Stimulated activated naive CD8-positive, alpha-beta T cell treated with anti-CD3 and anti-CD28 coated beads, Interleukin-15, Interleukin-2, amounts not matched to agents 100 U/mL and 50 U/mL, for 24 hours (primary cell): ENCODE measurements at regions not wholly inside any gene's neighbourhood (a gene's known extent, or its start where the extent isn't known, plus 50 kb on each side); places are given as distances from the start of the nearest gene placed in this dataset.
"Not testable (repeated sequence)": the region's sequence is repeated elsewhere in the genome, so short reads cannot be mapped to it uniquely, and the experiment has no call there.

Experiments
- ATAC-seq: fragments of 150-1000 bp; cut with Tn5 transposase; one replicate; pipeline ENCODE4 v1.10.0; 2021
- DNase-seq: peaks from one replicate; pipeline ENCODE4 v3.0.0; 2021

DNA sequence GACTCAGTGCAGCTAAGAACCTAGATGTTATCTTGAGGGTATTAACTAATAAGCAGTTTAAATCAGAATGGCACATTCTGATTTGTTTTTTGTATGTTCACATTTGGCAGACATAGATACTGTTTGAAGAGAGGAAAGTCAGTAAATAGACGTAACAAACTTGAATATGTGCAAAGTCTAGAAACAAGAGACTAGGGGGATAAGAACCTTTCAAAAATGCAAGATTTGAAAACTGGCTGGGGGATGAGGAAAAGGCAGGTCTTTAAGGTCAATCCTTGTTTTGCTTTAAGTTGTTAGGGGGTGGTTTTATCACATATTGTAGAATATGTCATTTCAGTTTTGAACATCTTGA, 136.5 kb downstream of the ZNF92 start:
- DNase-seq = not testable (repeated sequence)

DNA sequence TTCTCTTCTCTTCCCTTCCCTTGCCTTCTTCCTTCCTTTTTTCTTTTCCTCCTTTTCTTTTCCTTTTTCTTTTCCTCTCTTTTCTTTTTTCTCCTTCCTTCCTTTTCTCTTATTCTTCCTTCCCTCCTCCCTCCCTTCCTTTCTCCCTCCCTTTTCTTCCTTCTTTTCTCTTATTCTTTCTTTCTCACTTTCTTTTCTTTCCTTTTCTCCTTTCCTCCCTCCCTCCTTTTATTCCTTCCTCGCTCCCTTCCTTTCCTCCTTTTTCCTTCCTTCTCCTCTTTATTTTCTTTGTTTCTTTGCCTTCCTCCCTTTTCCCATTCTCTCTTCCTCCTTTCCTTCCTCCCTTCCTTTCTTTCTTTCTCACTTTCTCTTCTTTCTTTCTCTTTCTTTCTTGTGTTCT, 146.1 kb downstream of the ZNF92 start:
- not testable (repeated sequence) for ATAC-seq, DNase-seq

More for the DNA sequence above, 136.5 kb downstream of the ZNF92 start:
- ATAC-seq = not testable (repeated sequence)

DNA sequence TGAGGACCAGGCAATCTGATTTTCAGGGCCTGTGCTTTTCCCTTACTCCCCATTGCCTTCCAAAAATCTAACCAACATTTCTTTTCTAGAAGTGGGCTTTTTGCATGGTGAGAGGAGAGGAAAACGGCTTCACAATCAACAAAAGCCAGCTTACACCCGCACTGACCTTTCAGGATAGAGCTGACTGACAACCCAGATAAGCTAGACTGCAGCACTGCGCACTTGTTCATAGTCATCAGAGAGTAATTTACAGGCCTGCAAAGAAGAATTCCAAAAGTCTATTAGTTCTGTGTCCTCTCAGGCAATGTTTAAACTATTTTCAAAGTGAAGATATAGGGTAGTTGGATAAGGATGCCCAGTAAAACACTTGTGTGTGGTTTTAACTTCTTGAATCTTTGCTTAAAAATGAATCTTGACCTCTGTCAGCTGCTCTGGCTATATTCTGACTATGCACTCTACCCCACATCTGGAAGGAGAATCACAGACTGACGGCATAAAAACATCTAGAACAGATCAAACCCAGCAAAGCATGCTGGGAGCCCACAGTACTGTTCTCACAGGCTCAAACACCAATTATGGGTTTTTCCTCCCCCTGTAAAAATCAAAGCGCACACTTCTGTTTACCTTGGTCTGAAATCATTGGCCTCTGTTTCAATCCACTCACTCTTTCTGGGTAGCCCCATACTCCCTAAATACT, 172.0 kb downstream of the ZNF92 start:
- not testable (repeated sequence) for ATAC-seq, DNase-seq

DNA sequence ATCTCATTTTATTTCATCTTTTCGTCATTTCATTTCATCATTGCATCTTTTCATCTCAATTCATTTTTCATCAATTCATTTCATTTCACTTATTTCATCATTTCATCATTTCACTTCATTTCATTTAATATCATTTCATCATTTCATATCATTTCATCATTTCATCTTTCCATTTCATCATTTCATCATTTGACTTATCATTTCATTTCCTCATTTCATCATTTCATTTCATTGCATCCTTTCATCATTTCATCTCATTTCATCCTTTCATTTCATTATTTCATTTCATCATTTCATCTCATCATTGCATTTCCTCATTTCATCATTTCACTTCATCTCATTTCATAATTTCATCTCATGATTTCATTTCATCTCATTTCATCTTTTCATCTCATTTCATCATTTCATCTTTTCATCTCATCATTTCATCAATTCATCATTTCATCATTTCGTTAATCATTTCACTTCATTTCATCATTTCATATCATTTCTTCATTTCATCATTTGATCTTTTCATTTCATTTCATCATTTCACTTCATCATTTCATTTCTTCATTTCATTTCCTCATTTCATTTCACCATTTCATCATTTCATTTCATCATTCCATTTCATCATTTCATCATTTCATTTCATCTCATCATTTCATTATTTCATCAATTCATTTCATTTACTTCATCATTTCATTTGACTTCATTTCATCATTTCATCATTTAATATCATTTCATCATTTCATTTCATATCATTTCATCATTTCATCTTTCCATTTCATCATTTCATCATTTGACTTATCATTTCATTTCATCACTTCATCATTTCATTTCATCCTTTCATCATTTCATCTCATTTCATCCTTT, 176.2 kb downstream of the ZNF92 start:
- ATAC-seq, DNase-seq: not testable (repeated sequence)

DNA sequence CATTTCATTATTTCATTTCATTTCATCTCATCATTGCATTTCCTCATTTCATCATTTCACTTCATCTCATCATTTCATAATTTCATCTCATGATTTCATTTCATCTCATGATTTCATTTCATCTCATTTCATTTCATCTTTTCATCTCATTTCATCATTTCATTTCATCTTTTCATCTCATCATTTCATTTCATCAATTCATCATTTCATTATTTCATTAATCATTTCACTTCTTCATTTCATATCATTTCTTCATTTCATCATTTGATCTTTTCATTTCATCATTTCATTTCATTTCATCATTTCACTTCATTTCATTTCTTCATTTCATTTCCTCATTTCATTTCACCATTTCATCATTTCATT, 176.8 kb downstream of the ZNF92 start:
- not testable (repeated sequence) for DNase-seq, ATAC-seq

DNA sequence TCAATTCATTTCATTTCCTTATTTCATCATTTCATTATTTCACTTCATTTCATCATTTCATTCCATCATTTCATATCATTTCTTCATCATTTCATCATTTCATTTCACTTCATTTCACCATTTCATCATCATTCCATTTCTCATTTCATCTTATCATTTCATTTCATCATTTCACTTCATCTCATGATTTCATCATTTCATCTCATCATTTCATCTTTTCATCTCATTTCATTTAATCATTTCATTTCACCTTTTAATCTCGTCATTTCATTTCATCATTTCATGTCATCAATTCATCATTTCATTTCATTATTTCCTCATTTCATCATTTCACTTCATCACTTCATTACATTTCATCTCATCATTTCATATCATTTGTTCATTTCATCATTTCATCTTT, 177.4 kb downstream of the ZNF92 start:
- not testable (repeated sequence) for DNase-seq, ATAC-seq

DNA sequence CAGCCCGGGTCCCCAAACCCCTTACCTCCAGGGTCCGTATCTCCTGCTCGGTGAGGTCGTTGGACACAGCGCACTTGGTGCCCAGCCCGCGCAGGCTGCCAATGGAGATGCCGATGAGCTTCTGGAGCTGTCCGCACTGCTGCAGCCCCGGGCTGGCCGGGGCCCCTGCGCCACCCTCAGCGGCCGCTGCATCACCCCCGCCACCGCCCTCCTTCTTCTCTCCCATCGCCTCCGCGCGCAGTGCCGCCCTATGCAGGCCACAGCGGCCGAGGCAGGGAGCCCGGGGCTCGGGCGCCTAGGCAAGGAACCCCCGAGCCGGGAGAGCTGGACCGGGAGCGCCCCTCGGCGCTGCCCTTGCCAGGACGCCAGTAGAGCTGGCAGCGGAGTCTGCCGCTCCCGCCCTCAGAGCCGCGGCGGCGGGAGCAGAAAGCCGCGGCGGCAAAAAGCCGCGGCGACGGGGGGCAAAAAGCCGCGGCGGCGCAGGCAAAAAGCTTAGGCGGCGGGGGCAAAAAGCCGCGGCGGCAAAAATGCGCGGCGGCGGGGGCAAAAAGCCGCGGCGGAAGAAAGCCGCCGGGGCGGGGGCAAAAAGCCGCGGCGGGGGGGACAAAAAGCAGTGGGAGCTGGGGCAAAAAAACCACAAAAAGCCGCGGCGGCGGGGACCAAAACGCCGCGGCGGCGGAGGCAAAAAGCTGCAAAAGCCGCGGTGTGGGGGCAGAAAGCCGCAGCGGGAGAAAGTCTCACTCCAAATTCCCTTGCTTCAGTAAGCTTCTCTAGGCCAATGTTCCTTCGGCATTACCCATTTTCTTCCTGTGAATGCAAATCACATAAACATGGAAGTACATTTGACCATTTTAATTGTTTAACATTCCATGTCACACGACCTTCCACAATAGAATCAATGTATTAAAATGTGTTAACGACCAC, 181.2 kb downstream of the ZNF92 start:
- DNase-seq, ATAC-seq: not testable (repeated sequence)

DNA sequence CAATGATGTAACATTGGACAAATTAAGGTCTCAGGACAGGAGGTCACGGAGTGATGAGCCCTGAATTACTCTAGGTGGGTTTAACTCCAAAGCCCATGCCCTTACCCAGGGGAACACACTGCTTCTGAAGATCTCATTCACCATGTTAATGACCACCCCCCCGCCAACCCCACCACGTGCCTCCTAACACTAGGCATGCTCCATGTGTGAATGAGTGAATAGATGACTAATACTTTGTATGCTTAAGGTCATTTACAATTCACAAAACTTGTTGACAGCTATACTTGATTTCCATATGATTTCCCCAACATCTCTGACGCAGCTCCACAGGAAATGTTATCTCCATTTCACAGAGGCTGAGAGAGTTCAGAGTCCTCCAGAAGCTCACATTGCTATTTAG, 184.9 kb downstream of the ZNF92 start:
- ATAC-seq = not testable (repeated sequence)
- peak; percentile 3 for DNase-seq

DNA sequence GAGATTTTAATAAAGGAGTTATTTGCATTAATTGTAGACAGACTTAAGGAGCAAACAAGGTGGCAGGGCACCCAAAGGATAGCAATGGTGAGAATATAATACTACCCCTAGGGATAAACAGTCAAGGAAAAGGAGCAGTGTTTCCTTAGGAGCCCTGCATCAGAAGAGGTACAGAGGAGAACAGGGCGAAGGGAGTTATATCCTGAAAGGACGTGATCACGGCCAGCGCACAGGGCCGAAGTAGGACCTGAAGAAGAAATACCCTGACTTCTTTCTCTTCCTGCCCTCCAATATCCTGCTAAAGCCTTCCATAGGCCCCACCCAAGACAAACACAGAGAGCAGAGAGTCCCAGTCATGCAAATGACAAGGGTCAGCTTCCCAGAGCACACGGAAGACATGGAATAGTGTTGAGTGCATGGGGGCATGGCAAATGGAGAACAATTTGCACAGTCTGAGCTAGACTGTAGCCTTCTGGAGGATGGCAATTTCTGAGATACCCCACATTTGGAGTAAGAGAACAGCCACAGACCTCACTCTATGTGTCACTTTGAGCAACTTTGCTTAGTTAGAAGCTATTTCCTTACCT, 188.2 kb downstream of the ZNF92 start:
- not testable (repeated sequence) for DNase-seq, ATAC-seq

DNA sequence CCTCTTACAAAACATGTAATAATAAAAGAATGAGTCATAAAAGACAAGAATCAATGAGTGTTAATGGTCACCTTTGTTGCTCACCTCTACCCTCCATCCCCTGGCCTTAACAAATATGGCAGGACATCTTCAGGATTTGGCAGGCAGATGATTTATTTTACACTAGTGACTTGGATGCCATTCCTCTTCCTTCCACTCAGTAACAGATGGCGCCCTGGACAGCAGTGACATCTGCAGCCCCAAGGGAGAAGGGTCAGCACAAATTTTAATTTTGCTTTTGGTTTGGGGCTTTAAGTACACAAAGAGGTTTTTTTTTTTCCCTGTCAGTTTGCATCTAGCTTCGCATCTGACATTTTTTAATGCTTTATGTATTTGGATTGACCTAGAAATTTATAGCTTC, 188.9 kb downstream of the ZNF92 start:
- not testable (repeated sequence) for ATAC-seq
- DNase-seq = peak; percentile 2

DNA sequence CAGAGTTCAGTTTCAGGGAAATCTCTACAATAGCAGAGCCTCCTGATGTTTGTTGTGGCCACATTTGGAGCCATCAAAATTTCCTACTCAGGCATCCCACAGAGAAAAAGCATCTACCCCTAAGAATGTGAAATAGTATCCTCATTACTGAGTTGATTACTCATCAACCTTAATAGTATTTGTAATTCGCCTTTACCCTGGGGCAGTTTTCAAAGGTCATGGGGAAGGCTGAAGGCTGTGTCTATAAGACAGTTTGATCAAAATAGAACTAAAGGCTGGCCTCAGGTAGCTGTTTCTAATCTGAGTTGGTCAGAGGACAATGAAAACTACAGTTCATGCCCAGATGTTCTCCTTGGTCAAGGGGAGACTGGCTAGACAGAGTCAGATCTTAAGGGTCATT, 189.7 kb downstream of the ZNF92 start:
- ATAC-seq, DNase-seq: not testable (repeated sequence)

DNA sequence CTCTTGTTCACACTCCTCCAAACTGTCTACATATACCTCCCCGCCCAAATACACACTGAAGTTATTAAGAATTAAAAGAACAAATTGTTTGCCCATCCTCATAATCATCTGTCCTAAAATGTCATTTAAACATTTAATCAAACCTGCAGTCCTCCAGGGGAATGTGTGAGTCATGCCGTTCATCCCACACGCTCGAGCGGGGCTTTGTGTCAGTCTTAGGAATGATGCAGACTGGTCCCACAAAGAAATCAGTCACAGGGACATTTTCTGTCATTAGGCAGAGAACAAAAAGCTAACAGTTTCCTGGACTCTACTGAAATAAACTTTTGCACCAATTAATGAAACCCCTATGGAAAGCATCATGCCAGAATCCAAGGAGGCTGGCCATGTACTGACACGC, 194.6 kb downstream of the ZNF92 start:
- ATAC-seq, DNase-seq: not testable (repeated sequence)

DNA sequence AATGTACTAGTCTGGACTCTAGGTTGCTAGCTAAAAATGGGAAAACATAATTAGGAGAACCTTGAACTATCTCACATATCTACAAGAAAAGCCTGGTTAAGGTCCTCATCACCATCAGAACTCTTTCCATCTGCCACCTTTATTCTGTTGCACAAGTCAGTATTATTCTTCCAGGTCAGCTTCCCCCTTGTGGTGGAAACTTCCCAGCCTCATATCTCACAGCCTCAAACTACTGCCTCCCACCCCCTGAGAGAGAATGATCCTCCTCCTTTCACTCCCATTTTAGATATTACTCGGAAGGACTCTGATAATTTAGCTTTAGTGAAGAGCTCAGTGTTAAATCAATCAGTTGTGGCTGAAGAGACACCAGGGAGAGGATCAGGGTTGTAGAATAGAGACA, 197.3 kb downstream of the ZNF92 start:
- ATAC-seq = not testable (repeated sequence)

DNA sequence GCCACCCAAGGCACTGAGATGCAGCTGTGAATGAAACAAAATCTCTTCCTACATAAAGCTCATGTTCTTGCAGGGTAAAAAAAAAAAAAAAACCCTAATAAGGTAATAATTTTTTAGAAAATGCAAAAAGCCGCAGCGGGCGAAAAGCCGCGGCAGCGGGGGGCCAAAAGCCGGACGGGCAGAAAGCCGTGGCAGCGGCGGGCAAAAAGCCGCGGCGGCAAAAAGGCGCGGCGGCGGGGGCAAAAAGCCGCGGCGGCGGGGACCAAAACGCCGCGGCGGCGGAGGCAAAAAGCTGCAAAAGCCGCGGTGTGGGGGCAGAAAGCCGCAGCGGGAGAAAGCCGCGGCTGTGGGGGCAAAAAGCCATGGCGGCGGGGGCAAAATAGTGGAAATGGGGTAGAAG, 198.9 kb downstream of the ZNF92 start:
- not testable (repeated sequence) for ATAC-seq
- peak; percentile 4 for DNase-seq

More for the DNA sequence above, 197.3 kb downstream of the ZNF92 start:
- DNase-seq = not testable (repeated sequence)

DNA sequence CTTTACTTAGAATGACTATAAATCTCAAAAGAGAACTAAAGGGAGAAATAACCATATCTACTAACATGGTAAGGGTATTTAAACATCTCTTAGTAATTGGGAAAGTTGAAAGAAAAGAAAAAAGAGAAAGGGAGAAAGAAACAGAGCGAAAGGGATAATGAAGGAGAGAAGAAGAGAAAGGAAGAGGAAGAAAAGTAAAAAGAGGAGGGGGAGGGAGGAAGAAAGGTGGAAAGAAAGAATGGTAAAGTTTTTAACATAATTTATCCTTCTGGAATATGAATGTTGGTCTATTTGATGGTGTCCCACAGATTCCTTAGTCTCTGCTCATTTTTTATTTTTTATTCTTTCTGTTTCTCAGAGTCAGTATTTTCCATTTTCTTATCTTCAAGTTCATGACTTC, 202.7 kb downstream of the ZNF92 start:
- not testable (repeated sequence) for ATAC-seq, DNase-seq

DNA sequence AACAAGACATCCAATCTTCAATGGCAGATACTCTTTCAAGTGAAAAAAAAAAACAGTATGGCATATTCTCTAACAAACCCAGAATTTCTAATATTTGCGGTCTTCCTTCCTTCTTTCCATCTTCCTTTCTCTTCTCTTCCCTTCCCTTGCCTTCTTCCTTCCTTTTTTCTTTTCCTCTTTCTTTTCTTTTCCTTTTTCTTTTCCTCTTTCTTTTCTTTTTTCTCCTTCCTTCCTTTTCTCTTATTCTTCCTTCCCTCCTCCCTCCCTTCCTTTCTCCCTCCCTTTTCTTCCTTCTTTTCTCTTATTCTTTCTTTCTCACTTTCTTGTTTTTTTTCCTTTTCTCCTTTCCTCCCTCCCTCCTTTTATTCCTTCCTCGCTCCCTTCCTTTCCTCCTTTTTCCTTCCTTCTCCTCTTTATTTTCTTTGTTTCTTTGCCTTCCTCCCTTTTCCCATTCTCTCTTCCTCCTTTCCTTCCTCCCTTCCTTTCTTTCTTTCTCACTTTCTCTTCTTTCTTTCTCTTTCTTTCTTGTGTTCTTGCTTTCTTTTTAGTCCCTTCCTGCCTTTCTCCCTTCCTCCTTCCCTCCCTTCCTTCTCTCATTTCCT, 209.0 kb downstream of the ZNF92 start:
- not testable (repeated sequence) for DNase-seq, ATAC-seq

DNA sequence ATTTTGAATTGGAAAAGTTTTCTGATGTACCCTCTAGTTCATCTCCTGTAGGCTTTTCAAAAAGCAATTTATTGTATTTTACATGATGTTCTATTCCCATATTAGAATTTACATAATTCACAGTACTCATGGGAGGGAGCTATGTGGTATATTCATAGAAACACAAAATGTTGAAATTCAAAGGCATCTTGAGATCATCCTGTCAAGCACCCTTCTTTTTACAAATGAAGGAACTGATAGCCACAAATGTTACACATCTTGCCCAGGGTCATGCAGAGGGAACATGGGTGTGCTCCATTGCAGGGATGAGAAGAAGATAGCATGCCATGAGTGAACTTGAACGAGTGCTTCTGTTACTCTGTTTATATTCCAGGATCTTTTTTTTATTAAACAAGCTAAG, 228.8 kb downstream of the ZNF92 start:
- not testable (repeated sequence) for ATAC-seq, DNase-seq

DNA sequence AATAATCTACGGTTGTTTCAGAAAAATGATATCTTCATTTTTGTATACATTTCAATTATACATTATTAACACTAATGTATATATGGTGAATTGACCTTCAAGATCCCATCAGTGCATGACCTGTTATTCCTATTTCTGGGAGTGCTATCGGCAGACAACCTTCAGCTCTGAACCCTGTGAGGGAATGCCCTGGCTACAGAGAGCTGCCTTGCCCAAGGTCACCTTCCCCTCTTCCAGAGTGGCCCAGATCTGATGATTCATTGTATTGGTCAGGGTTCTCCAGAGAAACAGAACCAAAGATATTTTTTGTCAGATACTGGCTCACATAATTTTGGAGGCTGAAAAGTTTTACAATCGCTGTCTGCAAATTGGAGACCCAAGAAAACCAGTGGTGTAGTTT, 235.5 kb downstream of the ZNF92 start:
- ATAC-seq (no peak), DNase-seq (no peak)

DNA sequence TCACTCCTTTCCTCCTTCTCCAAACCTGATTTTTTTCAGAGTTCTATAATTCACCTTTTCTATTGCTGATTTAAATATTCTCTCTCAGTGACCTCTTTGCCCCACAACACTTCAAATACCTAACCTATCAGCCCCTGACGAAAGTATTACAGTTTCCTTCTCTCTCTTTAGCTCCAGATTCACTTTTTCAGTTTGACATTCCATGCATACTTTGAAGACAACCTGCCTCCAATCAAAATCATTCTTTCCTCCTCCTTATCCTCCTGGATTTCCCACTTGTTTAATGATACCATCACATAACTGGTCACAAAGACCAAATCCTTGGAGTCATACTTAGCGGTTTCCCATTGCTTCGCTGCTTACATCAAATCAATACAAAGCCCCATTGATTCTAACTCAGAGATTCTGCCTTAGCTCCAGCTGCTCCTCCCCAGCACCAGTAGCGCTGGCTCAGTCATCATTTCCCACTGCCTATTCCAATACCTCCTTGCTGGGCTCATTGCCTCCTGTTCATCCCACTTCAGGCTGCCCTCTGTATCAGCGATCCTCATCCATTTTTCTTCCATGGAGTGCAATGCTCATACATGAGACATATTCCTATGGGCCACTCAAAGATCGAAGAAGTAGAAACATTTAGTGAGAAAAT, 240.1 kb downstream of the ZNF92 start:
- not testable (repeated sequence) for DNase-seq, ATAC-seq

DNA sequence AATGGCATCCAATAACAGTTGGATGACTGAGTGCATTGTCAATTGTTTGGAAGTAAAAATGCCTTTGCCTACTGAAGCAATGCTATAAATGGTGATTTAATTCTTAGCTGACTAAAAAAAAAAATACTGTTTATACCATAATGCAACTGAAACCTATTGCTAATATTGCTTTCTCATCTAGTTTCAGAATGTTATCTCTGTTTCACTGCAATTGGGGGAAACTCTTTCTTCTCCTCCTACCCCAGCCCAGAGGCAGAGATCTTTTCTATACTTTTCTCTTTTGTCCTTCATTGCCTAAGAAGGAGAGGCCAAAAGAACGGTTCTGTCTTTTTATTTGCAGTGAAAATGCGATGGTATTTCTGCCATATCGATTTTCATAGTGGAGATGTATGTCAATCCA, 242.5 kb downstream of the ZNF92 start:
- ATAC-seq, DNase-seq: not testable (repeated sequence)

DNA sequence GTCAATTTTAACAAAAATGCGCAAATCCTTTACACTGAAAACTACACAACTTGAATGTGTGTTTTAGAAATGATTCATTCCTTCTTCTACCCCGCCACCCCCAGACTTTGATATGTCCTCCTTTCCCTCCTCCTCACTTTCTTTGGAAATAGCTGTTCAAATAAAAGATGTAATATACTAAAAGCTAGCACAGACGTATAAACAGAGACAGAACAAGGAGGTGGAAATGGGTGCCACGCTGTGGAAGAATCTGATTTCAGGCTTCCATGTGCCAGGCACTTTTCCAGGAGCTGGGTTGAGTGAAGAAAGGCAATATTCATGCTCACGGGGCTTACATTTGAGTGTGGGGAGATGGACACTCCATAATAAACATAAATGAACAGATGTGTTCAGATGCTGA, 246.6 kb downstream of the ZNF92 start:
- DNase-seq, ATAC-seq: not testable (repeated sequence)
